ENCODE measurements at regions not wholly inside any gene's neighbourhood (a gene's known extent, or its start where the extent isn't known, plus 50 kb on each side); places are given as distances from the start of the nearest gene placed in this dataset.
"Not testable (repeated sequence)": the region's sequence is repeated elsewhere in the genome, so short reads cannot be mapped to it uniquely, and the experiment has no call there.

GRCh38 chr4:186871856-186872255 is 148.2 kb upstream of the FAT1 start:
- WGBS, 4 donors = 92 to 100% (median 93%) methylated on average over 3 of the region's 3 CpGs
- Histone ChIP-seq H3K9me3 (replicated peaks in 1 of 3) (no peaks in the 10 kb centered on the region), H3K4me3 (no peak overlapping the region), H3K36me3 (replicated peaks in 1 of 2) (no peaks in the 10 kb centered on the region), H3K27ac (no peak overlapping the region), H3K4me1 (replicated peaks in 1 of 2) (no peaks in the 10 kb centered on the region), H3K27me3 (no peaks in the 10 kb centered on the region)
- DNase-seq = no peak
- no peak for TF ChIP-seq CTCF (IDR thresholded peaks at IDR 0.05)
- no peak for TF ChIP-seq POLR2A (IDR thresholded peaks at IDR 0.05)
- intact Hi-C loops (cut with DNase I) = no loop called here

DNA sequence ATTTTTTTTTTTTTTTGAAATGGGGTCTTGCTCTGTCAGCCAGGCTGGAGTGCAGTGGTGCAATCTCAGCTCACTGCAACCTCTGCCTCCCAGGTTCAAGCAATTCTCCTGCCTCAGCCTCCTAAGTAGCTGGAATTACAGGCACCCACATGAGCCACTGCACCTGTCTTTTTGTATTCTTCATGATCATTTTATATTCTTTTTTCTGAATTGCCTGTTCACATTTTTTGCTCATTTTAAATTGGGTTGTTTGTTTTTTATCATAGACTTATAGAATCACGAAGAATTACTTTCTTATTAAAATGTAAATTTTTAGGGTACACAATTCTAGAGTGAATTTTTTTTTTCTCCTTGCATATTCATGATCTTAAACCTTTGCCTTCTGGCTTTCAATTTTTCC is 149.4 kb upstream of the FAT1 start:
- DNase-seq; H3K27me3 ChIP-seq; H3K9me3 ChIP-seq (replicated peaks in 1 of 3); H3K4me3 ChIP-seq; intact Hi-C loops (cut with DNase I); H3K27ac ChIP-seq; H3K36me3 ChIP-seq (replicated peaks in 1 of 2); H3K4me1 ChIP-seq (replicated peaks in 1 of 2): not testable (repeated sequence)
- 71 to 77% (median 72%) methylated on average over 1 of the region's 1 CpG for WGBS, 4 donors

- no peaks in the 10 kb centered on the region for H3K9me3 ChIP-seq (replicated peaks in 1 of 3)
- DNase-seq = no peak
- H3K4me1 ChIP-seq (replicated peaks in 1 of 2) = no peaks in the 10 kb centered on the region
- no peaks in the 10 kb centered on the region for H3K27me3 ChIP-seq
- TF ChIP-seq CTCF (IDR thresholded peaks at IDR 0.05) (no peak), POLR2A (IDR thresholded peaks at IDR 0.05) (no peak)
- H3K27ac ChIP-seq = no peak overlapping the region
- no peaks in the 10 kb centered on the region for H3K36me3 ChIP-seq (replicated peaks in 1 of 2)
- H3K4me3 ChIP-seq = no peak overlapping the region
- intact Hi-C loops (cut with DNase I) = no loop called here
- 58 to 76% (median 75%) methylated on average over 1 of the region's 1 CpG for WGBS, 4 donors
Observed at GRCh38 chr4:186875476-186875875, 151.8 kb upstream of the FAT1 start.

GRCh38 chr4:186876961-186877626 is 153.4 kb upstream of the FAT1 start:
- no peak for TF ChIP-seq POLR2A (IDR thresholded peaks at IDR 0.05)
- WGBS, 4 donors = 74 to 79% (median 78%) methylated on average over 6 of the region's 6 CpGs

GRCh38 chr4:186878203-186878776 is 154.6 kb upstream of the FAT1 start:
- Histone ChIP-seq H3K27ac (no peak overlapping the region), H3K27me3 (no peaks in the 10 kb centered on the region), H3K4me1 (replicated peaks in 1 of 2) (no peaks in the 10 kb centered on the region), H3K4me3 (no peak overlapping the region), H3K9me3 (replicated peaks in 1 of 3) (no peaks in the 10 kb centered on the region), H3K36me3 (replicated peaks in 1 of 2) (no peaks in the 10 kb centered on the region)
- DNase-seq = no peak
- WGBS, 4 donors = 84 to 94% (median 85%) methylated on average over 2 of the region's 2 CpGs
- TF ChIP-seq CTCF (IDR thresholded peaks at IDR 0.05) (no peak), POLR2A (IDR thresholded peaks at IDR 0.05) (no peak)
- intact Hi-C loops (cut with DNase I) = no loop called here

More at GRCh38 chr4:186876961-186877626, 153.4 kb upstream of the FAT1 start:
- no peak overlapping the region for H3K4me3 ChIP-seq
- DNase-seq = no peak
- no peaks in the 10 kb centered on the region for H3K27me3 ChIP-seq
- no peak overlapping the region for H3K27ac ChIP-seq
- intact Hi-C loops (cut with DNase I) = no loop called here
- no peaks in the 10 kb centered on the region for H3K36me3 ChIP-seq (replicated peaks in 1 of 2)
- no peaks in the 10 kb centered on the region for H3K9me3 ChIP-seq (replicated peaks in 1 of 3)
- no peaks in the 10 kb centered on the region for H3K4me1 ChIP-seq (replicated peaks in 1 of 2)
